Prostate gland (tissue), 2 donors: ENCODE measurements at regions not wholly inside any gene's neighbourhood (a gene's known extent, or its start where the extent isn't known, plus 50 kb on each side); places are given as distances from the start of the nearest gene placed in this dataset.

Experiments used
- POLR2A ChIP-seq: fragments of 450-650 bp; IDR thresholded peaks from one replicate; pipeline ENCODE4 v1.6.1; 2016; ENCODE audit warnings: antibody characterized with exemption, mild to moderate bottlenecking
- TF ChIP-seq, protein P1 (sequence below), 4 experiments: fragments of 200-600 bp in 2 of 4; fragments of 450-650 bp in 2 of 4; sonication (generic) in 2 of 4; IDR thresholded peaks; 1 replicate in 3 of 4; 2 replicates in 1 of 4; pipeline ENCODE4 v1.5.1; 2016 to 2019; ENCODE audit warnings: antibody characterized with exemption in 4 of 4, mild to moderate bottlenecking in 2 of 4, moderate library complexity in 2 of 4

DNA sequence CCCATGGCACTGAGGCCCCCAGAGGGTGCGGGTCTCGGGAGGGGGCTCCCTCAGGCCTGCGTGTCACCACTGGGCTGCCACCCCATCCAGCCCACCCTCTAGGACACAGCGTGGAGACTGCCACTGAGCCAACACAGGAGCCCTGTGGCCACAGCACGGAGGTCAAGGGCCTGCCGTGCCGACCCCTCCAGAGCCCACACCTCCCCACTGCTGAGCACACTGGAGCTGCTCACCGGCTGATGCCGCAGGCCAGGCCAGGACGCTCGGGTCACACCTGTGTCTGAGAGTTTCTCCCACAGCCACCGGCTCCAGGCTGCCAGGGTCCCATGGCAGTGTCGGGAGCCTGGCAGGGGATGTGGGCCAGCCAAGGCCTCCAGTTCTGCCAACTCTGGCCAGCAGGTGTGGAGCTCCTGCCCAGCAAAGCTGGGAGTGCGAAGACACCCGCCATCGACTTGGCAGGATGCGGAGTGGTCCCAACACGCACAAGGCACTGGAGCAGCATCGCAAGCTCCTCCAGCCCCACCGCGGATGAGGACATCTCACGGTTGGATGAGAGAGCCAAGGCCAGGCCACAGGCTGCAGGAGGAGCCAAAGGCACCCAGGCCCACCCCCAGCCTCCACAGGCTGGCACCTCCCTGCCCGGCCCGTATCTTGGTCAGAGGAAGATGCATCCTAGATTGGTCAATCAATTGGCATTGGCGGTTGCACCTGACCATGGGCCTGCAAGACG lies 187.1 kb downstream of the BRD1 start:
- TF ChIP-seq, protein P1, sequence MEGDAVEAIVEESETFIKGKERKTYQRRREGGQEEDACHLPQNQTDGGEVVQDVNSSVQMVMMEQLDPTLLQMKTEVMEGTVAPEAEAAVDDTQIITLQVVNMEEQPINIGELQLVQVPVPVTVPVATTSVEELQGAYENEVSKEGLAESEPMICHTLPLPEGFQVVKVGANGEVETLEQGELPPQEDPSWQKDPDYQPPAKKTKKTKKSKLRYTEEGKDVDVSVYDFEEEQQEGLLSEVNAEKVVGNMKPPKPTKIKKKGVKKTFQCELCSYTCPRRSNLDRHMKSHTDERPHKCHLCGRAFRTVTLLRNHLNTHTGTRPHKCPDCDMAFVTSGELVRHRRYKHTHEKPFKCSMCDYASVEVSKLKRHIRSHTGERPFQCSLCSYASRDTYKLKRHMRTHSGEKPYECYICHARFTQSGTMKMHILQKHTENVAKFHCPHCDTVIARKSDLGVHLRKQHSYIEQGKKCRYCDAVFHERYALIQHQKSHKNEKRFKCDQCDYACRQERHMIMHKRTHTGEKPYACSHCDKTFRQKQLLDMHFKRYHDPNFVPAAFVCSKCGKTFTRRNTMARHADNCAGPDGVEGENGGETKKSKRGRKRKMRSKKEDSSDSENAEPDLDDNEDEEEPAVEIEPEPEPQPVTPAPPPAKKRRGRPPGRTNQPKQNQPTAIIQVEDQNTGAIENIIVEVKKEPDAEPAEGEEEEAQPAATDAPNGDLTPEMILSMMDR (IDR thresholded peaks at IDR 0.05) = no peak
- TF ChIP-seq POLR2A = no peak
